ENCODE measurements at regions not wholly inside any gene's neighbourhood (a gene's known extent, or its start where the extent isn't known, plus 50 kb on each side); places are given as distances from the start of the nearest gene placed in this dataset.

DNA sequence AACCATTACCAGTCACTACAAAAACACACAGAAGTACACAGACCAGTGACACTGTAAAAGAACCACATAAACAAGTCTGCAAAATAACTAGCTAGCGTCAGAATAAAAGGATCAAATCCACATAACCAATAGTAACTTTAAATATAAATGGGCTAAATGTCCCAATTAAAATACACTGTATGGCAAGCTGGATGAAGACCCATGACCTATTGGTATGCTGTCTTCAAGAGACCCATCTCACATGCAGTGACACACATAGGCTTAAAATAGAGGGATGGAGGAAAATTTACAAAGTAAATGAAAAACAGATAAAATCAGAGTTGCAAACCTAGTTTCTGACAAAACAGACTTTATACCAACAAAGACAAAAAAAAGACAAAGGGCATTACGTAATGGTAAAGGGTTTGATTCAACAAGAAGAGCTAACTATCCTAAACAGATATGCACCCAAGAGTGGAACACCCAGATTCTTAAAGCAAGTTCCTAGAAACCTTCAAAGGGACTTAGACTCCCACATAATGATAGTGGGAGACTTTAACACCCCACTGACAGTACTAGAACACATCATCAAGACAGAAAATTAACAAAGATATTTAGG lies 196.9 kb downstream of the TBX15 start:
- TF ChIP-seq, protein P1, sequence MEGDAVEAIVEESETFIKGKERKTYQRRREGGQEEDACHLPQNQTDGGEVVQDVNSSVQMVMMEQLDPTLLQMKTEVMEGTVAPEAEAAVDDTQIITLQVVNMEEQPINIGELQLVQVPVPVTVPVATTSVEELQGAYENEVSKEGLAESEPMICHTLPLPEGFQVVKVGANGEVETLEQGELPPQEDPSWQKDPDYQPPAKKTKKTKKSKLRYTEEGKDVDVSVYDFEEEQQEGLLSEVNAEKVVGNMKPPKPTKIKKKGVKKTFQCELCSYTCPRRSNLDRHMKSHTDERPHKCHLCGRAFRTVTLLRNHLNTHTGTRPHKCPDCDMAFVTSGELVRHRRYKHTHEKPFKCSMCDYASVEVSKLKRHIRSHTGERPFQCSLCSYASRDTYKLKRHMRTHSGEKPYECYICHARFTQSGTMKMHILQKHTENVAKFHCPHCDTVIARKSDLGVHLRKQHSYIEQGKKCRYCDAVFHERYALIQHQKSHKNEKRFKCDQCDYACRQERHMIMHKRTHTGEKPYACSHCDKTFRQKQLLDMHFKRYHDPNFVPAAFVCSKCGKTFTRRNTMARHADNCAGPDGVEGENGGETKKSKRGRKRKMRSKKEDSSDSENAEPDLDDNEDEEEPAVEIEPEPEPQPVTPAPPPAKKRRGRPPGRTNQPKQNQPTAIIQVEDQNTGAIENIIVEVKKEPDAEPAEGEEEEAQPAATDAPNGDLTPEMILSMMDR (IDR thresholded peaks at IDR 0.05; ENCODE audit: poor library complexity), result no peak
- no peak for TF ChIP-seq EZH2 (IDR thresholded peaks at IDR 0.05; ENCODE audit: borderline replicate concordance)
- TF ChIP-seq EZH2phosphoT487 (IDR thresholded peaks at IDR 0.05; ENCODE audit: low read depth, severe bottlenecking, unreplicated experiment), result no peak

Data from hepatocyte (in vitro differentiated cells).